ENCODE measurements at regions not wholly inside any gene's neighbourhood (a gene's known extent, or its start where the extent isn't known, plus 50 kb on each side); places are given as distances from the start of the nearest gene placed in this dataset.

DNA sequence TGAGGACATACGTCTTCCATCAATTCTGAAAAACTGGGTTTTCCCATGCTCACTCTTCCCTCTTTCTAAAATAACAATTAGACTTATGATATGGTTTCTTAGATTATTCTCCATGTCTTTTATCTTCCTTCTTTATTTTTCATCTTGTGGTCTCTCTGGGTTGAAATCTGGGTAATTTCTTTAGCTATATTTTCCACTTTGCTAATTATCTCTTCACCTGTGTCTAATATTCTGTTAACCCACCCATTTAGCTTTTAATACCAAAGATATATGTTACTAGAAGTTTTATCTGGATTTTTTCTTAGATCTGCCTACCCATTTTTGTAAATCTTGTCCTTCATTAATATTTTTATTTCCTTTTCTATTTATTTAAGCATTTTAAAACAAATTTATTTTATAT is 121.8 kb downstream of the TENT5A start:
- Mint-ChIP-seq H3K4me1 (no peaks in the 10 kb centered on the region), H3K9me3 (peaks cover 22% of the 10 kb centered on the region), H3K27ac (no peak overlapping the region), H3K27me3 (ENCODE audit: low read depth) (no peaks in the 10 kb centered on the region), H3K4me3 (no peak overlapping the region), H3K36me3 (peaks cover 12% of the 10 kb centered on the region)
- ChIA-PET CTCF (no interaction called here), POLR2A (no interaction called here)
- ATAC-seq (no peak), DNase-seq (ENCODE audit: low spot score) (no peak)
- TF ChIP-seq, protein P1, sequence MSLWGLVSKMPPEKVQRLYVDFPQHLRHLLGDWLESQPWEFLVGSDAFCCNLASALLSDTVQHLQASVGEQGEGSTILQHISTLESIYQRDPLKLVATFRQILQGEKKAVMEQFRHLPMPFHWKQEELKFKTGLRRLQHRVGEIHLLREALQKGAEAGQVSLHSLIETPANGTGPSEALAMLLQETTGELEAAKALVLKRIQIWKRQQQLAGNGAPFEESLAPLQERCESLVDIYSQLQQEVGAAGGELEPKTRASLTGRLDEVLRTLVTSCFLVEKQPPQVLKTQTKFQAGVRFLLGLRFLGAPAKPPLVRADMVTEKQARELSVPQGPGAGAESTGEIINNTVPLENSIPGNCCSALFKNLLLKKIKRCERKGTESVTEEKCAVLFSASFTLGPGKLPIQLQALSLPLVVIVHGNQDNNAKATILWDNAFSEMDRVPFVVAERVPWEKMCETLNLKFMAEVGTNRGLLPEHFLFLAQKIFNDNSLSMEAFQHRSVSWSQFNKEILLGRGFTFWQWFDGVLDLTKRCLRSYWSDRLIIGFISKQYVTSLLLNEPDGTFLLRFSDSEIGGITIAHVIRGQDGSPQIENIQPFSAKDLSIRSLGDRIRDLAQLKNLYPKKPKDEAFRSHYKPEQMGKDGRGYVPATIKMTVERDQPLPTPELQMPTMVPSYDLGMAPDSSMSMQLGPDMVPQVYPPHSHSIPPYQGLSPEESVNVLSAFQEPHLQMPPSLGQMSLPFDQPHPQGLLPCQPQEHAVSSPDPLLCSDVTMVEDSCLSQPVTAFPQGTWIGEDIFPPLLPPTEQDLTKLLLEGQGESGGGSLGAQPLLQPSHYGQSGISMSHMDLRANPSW (CRISPR knock-in tag; conservative IDR thresholded peaks at IDR 0.05; ENCODE audit: low read depth), result no peak
- TF ChIP-seq NR3C1 (CRISPR knock-in tag; conservative IDR thresholded peaks at IDR 0.05; ENCODE audit: low read depth) (no peak), ZNF219 (CRISPR knock-in tag; IDR thresholded peaks at IDR 0.05; ENCODE audit: borderline replicate concordance) (no peak), FOXK1 (CRISPR knock-in tag; IDR thresholded peaks at IDR 0.05) (no peak), TCF7 (CRISPR knock-in tag; IDR thresholded peaks at IDR 0.05; ENCODE audit: low read depth) (no peak), CREB1 (CRISPR knock-in tag; IDR thresholded peaks at IDR 0.05) (no peak), ESRRA (CRISPR knock-in tag; IDR thresholded peaks at IDR 0.05; ENCODE audit: borderline replicate concordance) (no peak), JAZF1 (CRISPR knock-in tag; IDR thresholded peaks at IDR 0.05) (no peak), ZNF416 (CRISPR knock-in tag; IDR thresholded peaks at IDR 0.05) (no peak)
- TF ChIP-seq, protein P2, sequence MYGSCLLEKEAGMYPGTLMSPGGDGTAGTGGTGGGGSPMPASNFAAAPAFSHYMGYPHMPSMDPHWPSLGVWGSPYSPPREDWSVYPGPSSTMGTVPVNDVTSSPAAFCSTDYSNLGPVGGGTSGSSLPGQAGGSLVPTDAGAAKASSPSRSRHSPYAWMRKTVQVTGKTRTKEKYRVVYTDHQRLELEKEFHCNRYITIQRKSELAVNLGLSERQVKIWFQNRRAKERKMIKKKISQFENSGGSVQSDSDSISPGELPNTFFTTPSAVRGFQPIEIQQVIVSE (CRISPR knock-in tag; IDR thresholded peaks at IDR 0.05; ENCODE audit: borderline replicate concordance), result no peak
- TF ChIP-seq, protein P3, sequence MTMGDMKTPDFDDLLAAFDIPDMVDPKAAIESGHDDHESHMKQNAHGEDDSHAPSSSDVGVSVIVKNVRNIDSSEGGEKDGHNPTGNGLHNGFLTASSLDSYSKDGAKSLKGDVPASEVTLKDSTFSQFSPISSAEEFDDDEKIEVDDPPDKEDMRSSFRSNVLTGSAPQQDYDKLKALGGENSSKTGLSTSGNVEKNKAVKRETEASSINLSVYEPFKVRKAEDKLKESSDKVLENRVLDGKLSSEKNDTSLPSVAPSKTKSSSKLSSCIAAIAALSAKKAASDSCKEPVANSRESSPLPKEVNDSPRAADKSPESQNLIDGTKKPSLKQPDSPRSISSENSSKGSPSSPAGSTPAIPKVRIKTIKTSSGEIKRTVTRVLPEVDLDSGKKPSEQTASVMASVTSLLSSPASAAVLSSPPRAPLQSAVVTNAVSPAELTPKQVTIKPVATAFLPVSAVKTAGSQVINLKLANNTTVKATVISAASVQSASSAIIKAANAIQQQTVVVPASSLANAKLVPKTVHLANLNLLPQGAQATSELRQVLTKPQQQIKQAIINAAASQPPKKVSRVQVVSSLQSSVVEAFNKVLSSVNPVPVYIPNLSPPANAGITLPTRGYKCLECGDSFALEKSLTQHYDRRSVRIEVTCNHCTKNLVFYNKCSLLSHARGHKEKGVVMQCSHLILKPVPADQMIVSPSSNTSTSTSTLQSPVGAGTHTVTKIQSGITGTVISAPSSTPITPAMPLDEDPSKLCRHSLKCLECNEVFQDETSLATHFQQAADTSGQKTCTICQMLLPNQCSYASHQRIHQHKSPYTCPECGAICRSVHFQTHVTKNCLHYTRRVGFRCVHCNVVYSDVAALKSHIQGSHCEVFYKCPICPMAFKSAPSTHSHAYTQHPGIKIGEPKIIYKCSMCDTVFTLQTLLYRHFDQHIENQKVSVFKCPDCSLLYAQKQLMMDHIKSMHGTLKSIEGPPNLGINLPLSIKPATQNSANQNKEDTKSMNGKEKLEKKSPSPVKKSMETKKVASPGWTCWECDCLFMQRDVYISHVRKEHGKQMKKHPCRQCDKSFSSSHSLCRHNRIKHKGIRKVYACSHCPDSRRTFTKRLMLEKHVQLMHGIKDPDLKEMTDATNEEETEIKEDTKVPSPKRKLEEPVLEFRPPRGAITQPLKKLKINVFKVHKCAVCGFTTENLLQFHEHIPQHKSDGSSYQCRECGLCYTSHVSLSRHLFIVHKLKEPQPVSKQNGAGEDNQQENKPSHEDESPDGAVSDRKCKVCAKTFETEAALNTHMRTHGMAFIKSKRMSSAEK (CRISPR knock-in tag; IDR thresholded peaks at IDR 0.05; ENCODE audit: borderline replicate concordance), result no peak
- TF ChIP-seq, protein P4, sequence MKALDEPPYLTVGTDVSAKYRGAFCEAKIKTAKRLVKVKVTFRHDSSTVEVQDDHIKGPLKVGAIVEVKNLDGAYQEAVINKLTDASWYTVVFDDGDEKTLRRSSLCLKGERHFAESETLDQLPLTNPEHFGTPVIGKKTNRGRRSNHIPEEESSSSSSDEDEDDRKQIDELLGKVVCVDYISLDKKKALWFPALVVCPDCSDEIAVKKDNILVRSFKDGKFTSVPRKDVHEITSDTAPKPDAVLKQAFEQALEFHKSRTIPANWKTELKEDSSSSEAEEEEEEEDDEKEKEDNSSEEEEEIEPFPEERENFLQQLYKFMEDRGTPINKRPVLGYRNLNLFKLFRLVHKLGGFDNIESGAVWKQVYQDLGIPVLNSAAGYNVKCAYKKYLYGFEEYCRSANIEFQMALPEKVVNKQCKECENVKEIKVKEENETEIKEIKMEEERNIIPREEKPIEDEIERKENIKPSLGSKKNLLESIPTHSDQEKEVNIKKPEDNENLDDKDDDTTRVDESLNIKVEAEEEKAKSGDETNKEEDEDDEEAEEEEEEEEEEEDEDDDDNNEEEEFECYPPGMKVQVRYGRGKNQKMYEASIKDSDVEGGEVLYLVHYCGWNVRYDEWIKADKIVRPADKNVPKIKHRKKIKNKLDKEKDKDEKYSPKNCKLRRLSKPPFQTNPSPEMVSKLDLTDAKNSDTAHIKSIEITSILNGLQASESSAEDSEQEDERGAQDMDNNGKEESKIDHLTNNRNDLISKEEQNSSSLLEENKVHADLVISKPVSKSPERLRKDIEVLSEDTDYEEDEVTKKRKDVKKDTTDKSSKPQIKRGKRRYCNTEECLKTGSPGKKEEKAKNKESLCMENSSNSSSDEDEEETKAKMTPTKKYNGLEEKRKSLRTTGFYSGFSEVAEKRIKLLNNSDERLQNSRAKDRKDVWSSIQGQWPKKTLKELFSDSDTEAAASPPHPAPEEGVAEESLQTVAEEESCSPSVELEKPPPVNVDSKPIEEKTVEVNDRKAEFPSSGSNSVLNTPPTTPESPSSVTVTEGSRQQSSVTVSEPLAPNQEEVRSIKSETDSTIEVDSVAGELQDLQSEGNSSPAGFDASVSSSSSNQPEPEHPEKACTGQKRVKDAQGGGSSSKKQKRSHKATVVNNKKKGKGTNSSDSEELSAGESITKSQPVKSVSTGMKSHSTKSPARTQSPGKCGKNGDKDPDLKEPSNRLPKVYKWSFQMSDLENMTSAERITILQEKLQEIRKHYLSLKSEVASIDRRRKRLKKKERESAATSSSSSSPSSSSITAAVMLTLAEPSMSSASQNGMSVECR (CRISPR knock-in tag; IDR thresholded peaks at IDR 0.05; ENCODE audit: borderline replicate concordance), result no peak

DNA sequence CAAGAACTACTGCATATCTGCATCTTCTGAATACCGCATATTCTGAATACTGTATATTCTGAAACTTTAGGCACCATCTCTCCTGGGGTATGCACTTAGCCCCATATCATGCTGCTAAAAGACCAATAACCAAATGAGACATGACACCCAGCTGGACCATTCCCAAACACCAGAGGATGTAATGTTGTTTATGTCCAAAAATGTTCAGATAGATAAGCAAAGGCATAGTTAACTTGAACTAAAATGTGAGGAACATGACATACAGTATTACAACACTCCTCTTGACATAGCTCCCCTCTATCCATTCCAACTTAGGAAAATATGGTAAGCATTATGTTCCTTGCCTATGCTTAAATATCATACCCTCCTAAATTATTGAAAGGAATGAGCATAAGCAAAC is 127.3 kb downstream of the TENT5A start:
- DNase-seq (ENCODE audit: low spot score), result no peak
- CTCF ChIA-PET, result no interaction called here
- H3K9me3 Mint-ChIP-seq, result peaks cover under 1% of the 10 kb centered on the region

More for the DNA sequence above, 127.3 kb downstream of the TENT5A start:
- Mint-ChIP-seq H3K27me3 (ENCODE audit: low read depth) (no peaks in the 10 kb centered on the region), H3K27ac (no peak overlapping the region), H3K36me3 (no peaks in the 10 kb centered on the region), H3K4me3 (no peak overlapping the region), H3K4me1 (no peaks in the 10 kb centered on the region)
- POLR2A ChIA-PET, result no interaction called here
- TF ChIP-seq ZNF317 (CRISPR knock-in tag; IDR thresholded peaks at IDR 0.05; ENCODE audit: borderline replicate concordance, low read depth), result no peak
- no peak for ATAC-seq

Data from WTC11 (cell line).